Activated CD4-positive, CD25-positive, alpha-beta regulatory T cell treated with anti-CD3 and anti-CD28 coated beads, Interleukin-2, amount 50 U/mL, for 24 hours (primary cell): ENCODE measurements at regions not wholly inside any gene's neighbourhood (a gene's known extent, or its start where the extent isn't known, plus 50 kb on each side); places are given as distances from the start of the nearest gene placed in this dataset.

Experiments used
- ATAC-seq, 2 donors: fragments of 150-1000 bp; cut with Tn5 transposase; one replicate each; pipeline ENCODE4 v1.10.0; 2021; ENCODE audit warnings: mild to moderate bottlenecking in 1 of 2, moderate library complexity in 1 of 2

DNA sequence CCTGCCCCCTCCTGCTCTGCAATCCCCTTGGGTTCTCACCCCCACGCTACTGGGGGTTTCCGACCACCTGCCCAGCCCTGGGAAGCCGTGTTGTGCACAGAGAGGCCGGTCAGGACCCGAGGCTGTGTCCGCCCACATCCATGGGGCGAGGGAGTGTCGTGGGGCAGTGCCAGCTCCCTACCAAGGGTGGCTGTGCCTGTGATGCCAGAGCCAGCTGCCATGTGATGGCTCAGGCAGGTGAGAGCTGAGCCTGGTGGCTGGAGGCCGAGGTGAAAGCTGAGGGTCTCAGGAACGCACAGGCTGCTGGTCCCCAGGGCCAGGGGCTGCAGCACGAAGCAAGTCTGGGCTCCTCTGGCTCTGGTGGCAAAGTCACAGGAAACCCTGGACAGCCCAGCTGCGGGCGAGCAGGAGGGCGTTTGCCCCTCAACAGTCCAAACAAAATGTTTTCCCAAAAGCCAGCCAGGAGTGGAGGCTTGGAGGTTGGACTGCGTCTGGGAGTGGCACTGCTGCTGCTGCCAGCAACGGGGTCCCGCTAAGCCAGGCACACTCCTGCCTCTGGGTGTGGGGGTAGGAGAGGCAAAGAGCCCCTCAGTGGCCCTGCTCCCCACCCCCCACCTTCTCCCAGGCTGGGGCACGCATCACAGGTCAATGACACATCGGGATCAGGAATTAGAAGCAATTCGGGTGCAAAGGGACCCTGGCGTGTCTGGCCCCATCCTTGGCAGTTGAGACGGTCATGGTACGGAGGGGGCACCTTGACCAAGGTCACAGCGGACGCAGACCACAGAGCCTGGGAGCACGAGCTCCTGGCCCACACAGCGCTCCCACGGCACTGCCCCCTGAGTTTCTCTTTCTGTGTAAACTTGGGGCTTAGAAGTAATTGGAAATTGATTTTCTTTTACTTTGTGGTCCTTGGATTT lies 72.4 kb upstream of the GPC1 start:
- no peak for ATAC-seq

DNA sequence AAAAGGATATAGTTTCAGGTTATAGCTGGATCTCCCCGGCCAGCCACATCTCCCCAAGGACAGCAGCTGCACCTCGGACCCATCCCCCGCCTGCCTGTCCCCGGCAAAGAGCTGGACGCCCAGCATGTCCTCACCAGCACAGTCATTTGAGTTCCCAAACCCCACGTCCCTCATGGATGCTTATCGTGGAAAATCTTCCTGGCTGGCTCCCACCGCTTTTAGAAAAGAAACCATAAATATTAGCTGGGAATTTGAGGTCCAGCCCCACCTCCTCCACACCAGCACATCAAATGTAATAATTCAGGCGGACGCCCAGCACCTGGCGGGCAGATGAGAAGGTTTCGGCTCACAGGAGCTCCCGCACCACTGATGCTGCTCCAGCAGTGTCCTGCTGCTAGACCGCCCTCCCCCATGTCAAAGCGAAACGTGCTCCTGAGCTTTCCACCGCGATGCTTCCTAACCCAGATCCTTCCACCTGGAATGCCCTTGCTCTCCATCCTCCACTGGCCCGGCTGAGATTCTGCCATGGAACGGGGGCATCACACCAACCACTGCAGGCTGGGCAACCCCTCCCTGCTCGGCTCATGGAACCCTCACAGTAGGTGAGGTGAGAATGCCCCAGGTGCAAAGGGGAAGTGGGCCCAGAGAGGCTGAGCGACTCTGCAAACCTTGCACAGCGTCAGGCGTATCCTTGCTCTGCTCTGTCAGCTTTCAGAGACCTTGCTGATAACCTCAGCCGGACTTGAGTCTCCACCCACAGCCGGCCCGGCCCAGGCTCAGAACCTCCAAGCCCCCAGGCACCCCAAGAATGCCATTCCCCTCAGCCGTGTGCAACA lies 71.5 kb upstream of the GPC1 start:
- ATAC-seq = no peak

DNA sequence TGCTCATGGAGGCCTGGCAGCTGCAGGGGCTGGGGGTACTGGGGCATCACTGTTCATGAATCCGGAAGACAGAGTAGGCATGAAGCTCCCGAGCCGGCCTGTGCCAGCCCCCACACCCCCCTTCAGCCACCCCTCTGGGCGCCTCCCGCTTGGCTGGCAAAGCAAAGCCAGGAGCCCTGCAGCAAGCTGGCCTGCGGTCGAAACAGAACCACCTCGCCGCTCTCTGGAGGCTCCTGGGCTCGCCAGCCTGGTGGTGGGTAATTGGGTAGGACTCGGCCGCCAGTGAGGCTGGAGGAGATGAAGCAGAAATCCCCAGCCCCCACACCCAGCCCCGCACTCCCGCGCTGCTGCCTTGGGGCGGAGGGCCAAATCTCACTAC lies 70.9 kb upstream of the GPC1 start:
- no peak for ATAC-seq

DNA sequence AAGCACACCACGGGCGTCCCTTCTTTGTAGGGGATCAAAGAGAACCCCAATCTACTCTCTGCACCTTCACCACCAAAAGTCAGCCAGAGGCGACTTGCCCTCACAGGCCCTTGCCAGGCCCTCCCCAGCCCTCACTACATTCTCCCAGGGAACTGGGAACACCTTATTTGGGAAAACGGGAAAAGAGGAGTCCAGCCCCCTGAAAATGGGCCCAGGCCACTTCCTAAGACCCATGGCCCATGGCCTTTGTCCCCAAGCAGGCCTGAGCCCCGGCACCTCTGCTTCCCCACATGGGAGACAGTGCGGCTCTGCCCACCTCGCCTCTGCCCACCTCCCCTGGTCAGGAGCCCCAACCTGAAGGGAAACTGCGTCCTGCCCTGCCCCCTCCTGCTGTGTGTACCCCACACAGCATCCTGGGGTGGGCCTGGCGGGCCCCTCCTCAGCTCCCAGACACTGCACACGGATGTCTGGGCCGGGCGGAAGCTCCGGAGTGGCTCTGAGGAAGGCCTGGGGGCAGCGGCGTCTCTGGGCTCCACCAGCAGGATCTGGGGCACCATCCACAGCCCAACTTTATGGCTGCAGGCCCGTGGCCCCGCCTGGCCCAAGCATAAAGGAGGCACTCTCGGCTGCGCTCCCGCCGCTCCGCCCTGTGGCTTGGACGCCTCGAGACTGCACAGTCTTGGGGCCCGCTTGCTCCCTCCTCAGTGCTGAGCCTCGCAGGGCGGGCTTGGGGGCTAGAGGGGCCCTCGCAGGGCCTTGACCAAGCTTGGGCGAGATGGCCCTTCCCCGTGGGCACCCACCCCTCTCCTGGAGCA lies 70.3 kb upstream of the GPC1 start:
- ATAC-seq = no peak

DNA sequence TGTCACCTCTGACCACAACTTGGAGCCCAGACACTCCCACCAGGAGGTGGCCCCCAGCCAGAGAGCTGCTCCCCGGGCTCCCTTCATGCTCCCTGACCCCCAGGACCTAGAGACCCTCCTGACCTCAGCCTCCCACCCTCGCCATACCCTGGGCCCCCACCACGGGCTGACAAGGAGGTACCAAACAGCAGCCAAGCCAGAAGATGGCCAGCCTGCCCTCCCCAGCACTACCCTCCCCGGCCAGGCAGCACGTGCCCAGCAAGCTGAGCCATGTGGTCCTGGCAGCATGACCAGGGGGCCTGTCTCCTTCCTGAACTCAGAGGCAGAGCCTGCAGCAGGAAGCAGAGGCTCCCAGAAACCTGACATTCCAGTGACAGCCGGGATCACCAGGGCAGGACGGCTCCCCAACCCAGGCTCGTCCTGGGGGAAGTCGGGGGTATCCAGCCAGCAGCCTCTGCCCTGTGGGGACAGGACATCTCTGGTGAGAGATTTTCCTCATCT lies 69.4 kb upstream of the GPC1 start:
- no peak for ATAC-seq

DNA sequence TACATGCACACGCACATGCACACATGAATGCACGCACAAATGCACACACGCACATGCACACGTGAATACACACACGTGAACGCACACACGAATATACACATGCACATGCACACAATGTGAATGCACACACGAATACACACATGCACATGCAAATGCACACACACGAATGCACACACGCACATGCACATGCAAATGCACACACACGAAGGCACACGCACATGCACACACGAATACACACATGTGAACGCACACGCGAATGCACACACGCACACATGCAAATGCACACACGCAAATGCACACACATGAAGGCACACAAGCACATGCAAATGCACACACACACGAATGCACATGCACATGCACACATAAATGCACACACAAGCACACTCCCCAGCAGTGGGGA lies 68.6 kb upstream of the GPC1 start:
- ATAC-seq = no peak

DNA sequence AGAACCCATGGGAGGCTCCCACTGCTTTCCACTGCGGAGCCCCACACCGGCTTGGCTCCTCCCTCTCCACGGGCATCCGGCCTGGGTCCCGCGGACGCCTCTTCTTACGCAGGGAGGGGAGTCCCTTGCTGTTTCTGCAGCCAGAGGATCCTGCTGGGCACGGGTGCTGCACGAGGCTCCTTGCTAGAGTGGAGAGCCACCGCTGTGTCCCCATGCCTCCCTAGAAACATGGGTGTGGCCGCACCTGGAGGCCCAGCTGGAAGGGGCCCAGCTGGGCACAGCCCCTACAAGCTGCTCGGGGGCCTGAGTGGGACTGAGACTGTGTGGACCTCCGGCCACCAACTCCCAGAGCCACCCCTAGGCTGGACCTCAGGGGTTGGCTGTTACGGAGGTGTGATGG lies 67.7 kb upstream of the GPC1 start:
- ATAC-seq = no peak

DNA sequence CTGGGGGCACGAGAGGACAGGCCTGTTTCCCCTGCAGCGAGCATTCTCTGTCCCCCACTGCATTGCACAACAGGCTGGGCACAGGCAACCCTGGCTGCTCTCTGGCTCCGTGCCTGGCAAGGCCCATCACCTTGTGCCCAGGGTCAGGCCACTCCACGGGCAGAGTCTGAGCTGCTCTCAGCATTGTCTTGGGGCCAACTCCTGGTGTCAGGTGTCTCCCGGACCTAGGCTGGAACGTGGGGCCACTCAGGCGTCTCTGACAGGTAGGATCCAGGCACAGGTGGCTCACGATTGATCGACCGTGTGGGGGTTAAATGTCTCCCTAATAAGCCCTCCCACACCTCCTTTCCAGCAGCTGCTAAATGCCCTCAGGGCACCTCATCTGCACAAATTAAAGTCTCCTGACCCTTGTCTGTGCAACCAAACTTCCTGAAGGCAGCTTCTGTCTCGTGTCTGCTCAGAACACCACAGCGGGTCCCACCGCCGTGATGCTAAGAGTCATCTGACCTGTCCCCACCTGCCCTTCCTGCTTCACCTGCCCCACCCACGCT lies 66.6 kb upstream of the GPC1 start:
- ATAC-seq = no peak

DNA sequence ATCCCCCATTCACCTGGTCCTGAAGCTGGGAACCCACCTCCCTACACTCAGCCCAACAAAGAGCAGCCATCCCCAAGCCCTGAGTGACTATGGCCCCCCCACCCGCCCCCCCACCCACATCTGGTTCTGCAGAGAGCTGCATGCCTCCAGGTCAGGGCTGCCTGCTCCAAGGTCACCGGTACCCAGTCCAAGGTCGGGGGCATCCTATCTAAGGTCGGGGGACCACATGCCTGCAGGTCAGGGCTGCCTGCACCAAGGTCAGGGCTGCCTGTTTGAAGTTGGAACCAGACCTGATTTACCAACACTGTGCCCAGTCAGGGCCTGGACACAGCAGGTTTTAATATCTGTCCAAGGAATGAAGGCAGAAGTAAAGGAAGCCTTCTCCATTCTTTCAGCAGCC lies 66.1 kb upstream of the GPC1 start:
- no peak for ATAC-seq

DNA sequence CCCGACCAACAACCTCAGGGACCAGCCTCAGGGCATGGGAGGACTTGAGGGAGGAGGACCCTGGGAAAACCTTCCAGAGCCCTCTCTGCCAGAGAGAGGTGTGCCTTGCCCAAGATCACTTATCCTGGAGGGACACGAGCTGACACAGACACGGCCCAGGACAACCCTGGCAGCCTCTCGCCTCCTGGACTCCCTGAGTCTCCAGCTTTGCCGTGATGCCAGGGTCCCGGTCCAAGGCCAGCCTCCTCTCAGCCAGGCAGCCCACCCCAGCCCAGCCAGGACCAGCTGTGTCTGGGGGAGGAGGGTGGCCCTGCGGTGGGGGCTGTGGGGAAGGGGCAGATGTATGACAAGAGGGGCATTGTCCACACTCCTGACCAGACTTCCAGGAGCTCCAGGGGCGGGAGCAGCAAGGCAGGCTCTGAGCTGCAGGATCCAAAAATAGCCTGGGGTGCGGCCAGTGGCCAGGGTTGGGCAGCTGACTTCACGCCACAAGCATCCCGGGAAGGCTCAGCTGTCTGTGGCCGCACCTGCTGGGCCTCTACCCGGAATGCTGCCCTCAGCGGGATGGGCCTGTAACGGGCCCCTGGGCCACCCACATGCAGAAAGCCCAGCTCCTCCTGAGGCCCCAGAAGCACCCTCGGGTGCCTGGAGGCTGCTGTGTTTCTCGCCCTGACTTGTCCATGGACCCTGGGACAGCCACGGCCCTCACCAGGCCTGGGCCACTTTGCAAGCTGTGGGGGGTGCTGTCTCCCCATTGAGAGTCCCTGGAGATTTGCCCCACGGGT lies 65.5 kb upstream of the GPC1 start:
- ATAC-seq = no peak

DNA sequence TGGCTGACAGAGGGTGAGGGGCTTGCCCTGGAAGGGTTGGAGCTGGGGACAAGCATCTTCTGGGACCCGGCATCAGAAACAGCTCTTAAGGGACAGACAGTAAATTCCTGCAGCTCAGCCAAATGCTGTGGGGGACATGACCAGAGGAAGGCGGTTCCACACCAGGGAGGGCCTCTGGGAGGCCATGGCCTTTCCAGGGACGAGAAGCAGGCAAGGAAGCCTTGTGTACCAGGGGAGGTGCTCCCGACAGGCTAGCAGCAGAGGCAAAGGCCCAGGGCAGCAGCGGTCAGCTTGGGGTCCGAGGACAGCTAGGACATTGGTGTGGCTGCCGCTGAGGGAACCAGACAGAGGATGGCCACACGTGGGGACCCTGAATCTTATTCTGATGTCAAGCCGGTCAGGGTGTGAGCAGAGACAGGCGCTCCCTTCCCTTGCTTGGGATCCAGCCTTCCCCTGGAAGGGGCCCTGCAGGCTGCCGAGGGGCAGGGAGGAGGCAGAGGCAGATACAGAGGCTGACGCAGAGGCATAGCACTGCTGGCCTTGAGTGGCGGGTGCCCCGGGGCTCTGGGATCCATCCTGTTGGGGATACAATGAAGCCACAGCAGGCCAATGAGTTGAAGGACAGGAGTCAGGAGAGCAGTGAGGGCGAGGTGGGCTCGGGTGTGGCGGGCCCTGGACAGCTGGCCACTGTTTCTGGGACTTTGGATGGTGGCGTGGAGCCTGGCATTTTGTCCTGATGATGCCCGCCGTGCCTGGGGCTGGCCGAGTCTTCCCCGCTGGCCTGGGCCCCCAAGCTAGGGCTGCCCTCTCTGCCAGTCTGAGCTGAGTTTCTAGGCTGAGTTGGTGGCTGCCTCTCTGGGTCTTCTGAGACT lies 64.1 kb upstream of the GPC1 start:
- ATAC-seq = no peak

DNA sequence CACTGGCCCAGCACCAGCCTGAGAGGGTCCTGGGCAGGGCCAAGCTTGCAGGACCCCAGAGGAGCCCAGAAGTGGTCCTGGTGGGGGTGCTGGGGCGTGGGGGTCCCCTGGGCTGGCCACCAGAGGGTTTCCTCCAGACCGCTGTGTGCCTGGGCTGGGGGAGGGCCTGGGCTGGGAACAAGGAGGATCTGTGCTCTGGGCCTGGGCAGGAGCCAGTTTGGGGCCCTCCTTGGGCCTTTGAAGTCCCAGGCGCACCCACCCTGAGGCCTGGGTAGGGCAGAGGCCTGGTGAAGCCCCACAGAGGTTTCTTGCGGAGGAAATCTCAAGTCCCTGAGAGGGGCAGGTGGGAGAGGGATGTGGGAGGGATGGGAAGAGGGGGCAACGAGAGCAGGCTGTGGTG lies 63.4 kb upstream of the GPC1 start:
- no peak for ATAC-seq

DNA sequence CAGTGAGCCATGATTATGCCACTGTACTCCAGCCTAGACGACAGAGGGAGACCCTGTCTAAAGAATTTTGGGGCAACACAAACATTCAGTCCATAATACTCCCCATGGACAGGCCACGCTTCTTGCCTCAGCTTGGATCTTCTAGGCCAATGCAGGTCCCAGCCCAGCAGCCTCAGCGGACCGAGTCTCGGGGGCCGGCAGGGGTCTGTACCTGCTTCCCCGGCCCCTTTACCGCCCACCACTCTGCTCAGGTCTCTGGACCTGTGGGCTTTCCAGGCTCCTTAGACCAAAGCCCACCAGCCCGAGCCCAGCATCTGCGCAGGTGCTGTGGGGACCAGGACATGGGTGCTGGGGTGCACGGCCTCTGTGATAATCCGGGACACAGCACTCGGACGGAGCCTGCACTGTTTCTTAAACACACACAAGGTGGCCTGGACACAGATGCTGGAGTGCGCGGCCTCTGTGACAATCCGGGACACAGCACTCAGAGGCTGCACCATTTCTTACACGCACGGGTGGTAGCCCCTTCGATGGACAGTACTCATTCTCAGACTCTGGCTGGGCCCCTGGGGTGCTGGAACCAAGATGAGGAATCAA lies 62.1 kb upstream of the GPC1 start:
- no peak for ATAC-seq

DNA sequence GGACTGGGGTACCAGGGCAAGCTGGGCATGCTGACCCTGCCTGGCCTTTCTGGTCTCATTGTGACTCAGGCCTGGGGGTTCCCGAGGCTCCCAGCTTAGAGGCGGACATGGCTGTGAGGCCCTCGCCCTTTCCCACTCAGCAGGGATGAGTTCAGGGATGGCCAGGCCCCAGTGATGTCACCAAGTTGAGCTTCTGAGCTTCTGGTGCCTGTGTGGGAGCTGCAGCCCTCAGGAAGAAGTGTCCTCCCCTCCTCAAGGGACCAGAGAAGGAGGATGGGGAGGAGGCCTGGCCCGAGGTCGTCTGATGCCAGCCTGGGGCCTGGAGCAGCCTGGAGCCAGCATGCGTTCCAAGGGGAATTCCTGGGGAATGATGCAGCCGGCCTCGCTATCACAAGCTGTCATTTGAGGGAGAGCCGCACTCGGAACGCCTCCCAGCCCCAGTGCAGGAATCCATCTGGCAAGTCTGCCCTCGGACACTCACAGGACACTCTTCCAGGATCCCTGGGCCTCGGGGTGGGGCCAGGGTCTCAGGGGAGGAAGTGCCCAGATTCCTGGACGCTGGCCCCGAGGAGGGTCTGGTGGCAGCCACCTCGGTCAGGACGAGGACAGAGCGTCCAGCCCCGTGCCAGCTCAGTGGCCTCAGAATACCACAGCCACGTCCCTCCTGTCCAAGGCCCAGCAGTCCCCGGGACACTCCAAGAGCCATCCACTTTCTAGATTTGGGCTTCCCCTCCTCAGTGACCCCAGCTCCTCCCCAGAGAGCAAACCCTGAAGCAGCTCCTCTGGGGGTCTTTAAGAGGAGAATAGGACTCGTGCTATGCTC lies 61.2 kb upstream of the GPC1 start:
- no peak for ATAC-seq

DNA sequence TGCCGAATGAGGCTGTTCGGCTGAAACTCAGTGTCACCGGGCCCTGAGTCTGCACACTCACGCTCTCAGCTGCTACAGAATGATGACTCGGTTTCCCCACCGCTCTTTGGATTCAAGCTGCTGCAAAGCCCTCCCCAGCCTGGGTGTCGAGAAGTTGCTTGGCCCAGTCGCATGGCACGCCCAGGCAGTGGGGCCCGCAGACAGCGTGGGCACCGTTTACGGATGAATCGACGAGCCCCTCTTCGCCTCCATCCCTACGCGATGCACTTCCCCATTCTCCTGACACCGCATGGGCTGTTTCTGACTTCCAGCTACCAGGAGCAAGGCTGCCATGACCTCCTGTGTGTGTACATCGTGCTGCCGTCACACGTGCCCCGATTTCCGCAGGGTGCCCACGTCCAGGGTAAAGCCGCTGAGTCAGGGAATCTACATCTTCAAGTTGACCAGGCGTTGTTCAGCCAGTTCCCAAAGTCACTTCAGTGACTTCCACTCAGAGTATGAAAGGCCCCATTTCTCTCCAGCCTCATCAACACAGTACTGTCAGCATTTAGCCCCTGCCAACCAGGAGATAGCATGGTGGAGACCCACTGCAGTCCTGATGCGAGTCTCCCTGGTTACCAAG lies 60.3 kb upstream of the GPC1 start:
- ATAC-seq = no peak

DNA sequence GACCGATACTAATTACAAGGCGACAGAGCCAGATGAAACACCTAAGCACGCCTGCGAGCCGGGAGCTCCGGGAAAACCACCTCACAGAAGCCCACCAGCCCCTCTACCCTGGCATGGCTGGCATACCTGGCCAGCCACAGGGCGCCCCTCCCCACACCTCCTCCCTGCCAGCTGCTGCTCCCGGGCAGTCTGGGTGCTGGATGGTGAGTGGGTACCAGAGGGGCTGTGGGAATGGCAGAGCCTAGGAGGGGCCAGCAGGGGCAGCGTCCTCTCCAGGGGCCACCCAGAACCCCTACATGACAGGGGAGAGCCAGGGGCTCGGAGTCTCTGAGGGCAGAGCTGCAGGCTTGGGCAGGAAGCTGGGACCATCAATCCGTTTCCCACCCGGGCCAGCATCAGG lies 58.7 kb upstream of the GPC1 start:
- ATAC-seq = no peak

DNA sequence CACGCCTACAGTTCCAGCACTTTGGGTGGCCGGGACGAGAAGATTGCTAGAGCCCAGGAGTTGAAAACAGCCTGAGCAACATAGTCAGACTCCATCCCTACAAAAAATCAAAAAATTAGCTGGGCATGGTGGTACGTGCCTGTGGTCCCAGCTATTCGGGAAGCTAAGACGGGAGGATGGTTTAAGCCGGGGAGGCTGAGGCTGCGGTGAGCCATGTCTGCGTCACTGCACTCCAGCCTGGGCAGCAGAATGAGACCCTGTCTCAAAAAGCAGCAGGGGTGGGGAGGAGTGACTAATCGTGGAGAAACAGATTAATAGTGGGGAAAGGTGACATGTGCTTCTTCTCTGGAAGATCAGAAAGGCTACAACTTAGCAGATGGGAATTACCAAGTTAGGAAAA lies 58.1 kb upstream of the GPC1 start:
- ATAC-seq = no peak

DNA sequence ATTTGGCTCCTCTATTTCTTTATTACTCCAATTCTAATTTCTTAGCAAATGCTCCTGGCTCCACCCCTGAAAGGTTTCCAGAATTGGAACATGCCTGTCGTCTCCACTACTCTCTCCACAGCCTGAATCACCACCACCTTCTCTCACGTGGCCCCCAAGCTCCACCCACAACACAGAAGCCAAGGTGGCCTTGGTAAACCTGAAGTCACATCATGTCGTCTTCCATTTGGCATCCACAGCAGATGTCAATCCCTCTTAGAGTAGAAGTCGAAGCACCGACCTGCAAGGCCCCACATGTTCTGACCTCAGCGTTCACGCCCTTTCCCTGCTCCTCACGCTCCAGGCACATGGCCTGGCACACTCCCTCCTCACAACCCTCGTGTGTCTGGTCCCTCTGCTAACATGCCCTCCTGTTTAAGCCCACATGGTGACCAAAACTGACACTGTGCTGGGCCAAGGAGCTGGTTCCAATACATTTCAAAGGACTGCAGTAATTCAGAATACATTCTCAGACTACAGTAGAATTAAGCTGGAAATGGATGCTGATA lies 56.3 kb upstream of the GPC1 start:
- ATAC-seq = no peak
